SU-DHL-6 (cell line): ENCODE measurements at regions not wholly inside any gene's neighbourhood (a gene's known extent, or its start where the extent isn't known, plus 50 kb on each side); places are given as distances from the start of the nearest gene placed in this dataset.

Experiments
- H2AFZ ChIP-seq: fragments of 200-600 bp; sonication (generic); 2 replicates; pipeline ENCODE4 v1.6.1; 2014; ENCODE audit warnings: low read depth, mild to moderate bottlenecking, moderate library complexity, mixed read lengths, antibody characterized with exemption, low read length; ENCODE audit not compliant: severe bottlenecking
- H3F3A ChIP-seq: fragments of 200-600 bp; shearing (Covaris generic); 2 replicates; pipeline ENCODE4 v1.6.0; 2016; ENCODE audit warnings: antibody characterized with exemption, mild to moderate bottlenecking; ENCODE audit not compliant: insufficient read depth
- H3K27ac ChIP-seq: fragments of 200-600 bp; sonication (generic); 2 replicates; pipeline ENCODE4 v1.5.1; 2016; ENCODE audit warnings: low read depth, mild to moderate bottlenecking, low read length, moderate library complexity, mixed read lengths
- H3K27me3 ChIP-seq: fragments of 200-600 bp; sonication (generic), shearing (Covaris generic); 2 replicates; pipeline ENCODE4 v1.6.0; 2014; ENCODE audit warnings: mild to moderate bottlenecking, low read length
- H3K36me3 ChIP-seq: fragments of 200-600 bp; sonication (generic); 2 replicates; pipeline ENCODE4 v1.6.1; 2014; ENCODE audit warnings: mild to moderate bottlenecking, low read length, mixed read lengths
- H3K4me2 ChIP-seq: fragments of 300-600, 200-600 bp; shearing (Covaris generic), sonication (generic); 2 replicates; pipeline ENCODE4 v1.6.0; 2014; ENCODE audit warnings: low read length, low read depth, mild to moderate bottlenecking; ENCODE audit not compliant: poor library complexity, severe bottlenecking
- H3K4me3 ChIP-seq: fragments of 200-600 bp; sonication (generic); 2 replicates; pipeline ENCODE4 v1.5.1; 2014; ENCODE audit warnings: antibody characterized with exemption, low read length, mild to moderate bottlenecking, mixed read lengths; ENCODE audit not compliant: insufficient read depth, poor library complexity, severe bottlenecking
- H3K79me2 ChIP-seq: fragments of 200-600 bp; sonication (generic); 2 replicates; pipeline ENCODE4 v1.6.1; 2014; ENCODE audit warnings: mild to moderate bottlenecking, low read length, moderate library complexity; ENCODE audit not compliant: insufficient read depth
- H3K9ac ChIP-seq: fragments of 200-600 bp; sonication (generic); 2 replicates; pipeline ENCODE4 v1.7.0; 2014; ENCODE audit warnings: mild to moderate bottlenecking, low read length
- H3K9me2 ChIP-seq: fragments of 200-600 bp; sonication (generic); replicated peaks from 2 replicates; pipeline ENCODE4 v1.6.1; 2014; ENCODE audit warnings: low read length; ENCODE audit not compliant: insufficient read depth
- H3K9me3 ChIP-seq: fragments of 200-600 bp; sonication (generic); 2 replicates; pipeline ENCODE4 v1.6.1; 2014; ENCODE audit warnings: low read length, mixed read lengths; ENCODE audit not compliant: insufficient read depth
- H4K20me1 ChIP-seq: fragments of 200-600 bp; sonication (generic); 2 replicates; pipeline ENCODE4 v1.6.1; 2014; ENCODE audit warnings: low read depth, mild to moderate bottlenecking, antibody characterized with exemption, low read length, moderate library complexity, mixed read lengths
- CTCF ChIP-seq: fragments of 200-600 bp; sonication (generic); IDR thresholded peaks from one replicate; pipeline ENCODE4 v1.5.1; 2017; ENCODE audit warnings: antibody characterized with exemption, mild to moderate bottlenecking, low read length, moderate library complexity; ENCODE audit not compliant: insufficient read depth, poor library complexity, severe bottlenecking
- EZH2phosphoT487 ChIP-seq: fragments of 200-600 bp; sonication (generic), shearing (Covaris generic); conservative IDR thresholded peaks from 2 replicates; pipeline ENCODE4 v1.6.1; 2018; ENCODE audit warnings: mild to moderate bottlenecking, antibody characterized with exemption, low read length, moderate library complexity, mixed read lengths

- Histone ChIP-seq H3K9me2 (no peaks in the 10 kb centered on the region), H3K27ac (no peak overlapping the region), H3K36me3 (no peaks in the 10 kb centered on the region), H3K4me2 (no peak overlapping the region), H2AFZ (no peak overlapping the region), H3K27me3 (no peaks in the 10 kb centered on the region), H3F3A (no peaks in the 10 kb centered on the region), H3K9ac (no peak overlapping the region), H3K79me2 (no peaks in the 10 kb centered on the region), H3K9me3 (no peaks in the 10 kb centered on the region), H4K20me1 (no peaks in the 10 kb centered on the region), H3K4me3 (no peak overlapping the region)
- TF ChIP-seq EZH2phosphoT487 (no peak), CTCF (no peak)
These were observed 455.0 kb downstream of the EPHA3 start for GRCh38 chr3:89562373-89562772.

DNA sequence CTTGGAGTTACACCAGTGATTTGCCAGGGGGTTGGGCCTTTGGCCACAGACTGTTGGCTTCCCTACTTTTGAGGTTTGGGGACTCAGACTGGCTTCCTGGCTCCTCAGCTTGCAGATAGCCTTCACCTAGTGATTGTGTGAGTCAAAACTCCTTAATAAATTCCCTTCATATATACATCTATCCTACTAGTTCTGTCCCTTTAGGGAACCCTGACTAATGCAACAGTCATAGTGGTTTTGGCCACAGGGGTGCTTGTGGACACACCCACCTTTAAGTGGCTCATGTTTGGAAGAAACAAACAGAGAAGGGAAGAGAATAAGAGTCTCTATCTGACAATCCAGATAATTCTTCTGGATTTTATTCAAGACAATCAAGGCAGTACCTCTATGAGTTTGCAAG, 457.7 kb downstream of the EPHA3 start:
- Histone ChIP-seq H4K20me1 (no peaks in the 10 kb centered on the region), H3K79me2 (no peaks in the 10 kb centered on the region), H3K9ac (no peak overlapping the region), H3K36me3 (no peaks in the 10 kb centered on the region), H3K9me2 (no peaks in the 10 kb centered on the region), H3K9me3 (no peaks in the 10 kb centered on the region), H3K4me2 (no peak overlapping the region), H2AFZ (no peak overlapping the region), H3K4me3 (no peak overlapping the region), H3F3A (no peaks in the 10 kb centered on the region), H3K27me3 (no peaks in the 10 kb centered on the region), H3K27ac (no peak overlapping the region)
- TF ChIP-seq CTCF (no peak), EZH2phosphoT487 (no peak)

DNA sequence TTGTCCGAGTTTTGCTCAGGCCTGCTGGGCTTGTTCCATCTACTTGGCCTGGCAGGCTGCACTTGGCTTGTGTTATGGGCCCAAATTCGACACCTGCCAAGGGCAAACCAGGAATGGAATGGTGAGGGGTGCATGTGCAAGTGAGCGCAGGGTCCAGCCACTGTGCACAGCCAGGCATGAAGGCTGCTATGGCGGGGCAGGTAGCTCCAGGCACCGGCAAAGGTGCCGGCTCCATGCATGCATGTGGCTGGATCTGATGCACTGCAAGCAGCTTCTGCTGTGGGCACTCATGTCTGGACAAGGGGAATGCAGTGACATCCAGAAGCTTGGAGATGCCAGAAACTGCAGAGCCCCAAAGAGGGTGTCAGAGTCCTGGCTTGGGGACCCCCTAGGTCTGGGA, 463.0 kb downstream of the EPHA3 start:
- Histone ChIP-seq H3K9me3 (no peaks in the 10 kb centered on the region), H3K9me2 (no peaks in the 10 kb centered on the region), H3K4me2 (no peak overlapping the region), H2AFZ (no peak overlapping the region), H3K4me3 (no peak overlapping the region), H3F3A (no peaks in the 10 kb centered on the region), H3K27me3 (no peaks in the 10 kb centered on the region), H3K36me3 (no peaks in the 10 kb centered on the region), H3K79me2 (no peaks in the 10 kb centered on the region), H3K27ac (no peak overlapping the region), H3K9ac (no peak overlapping the region), H4K20me1 (no peaks in the 10 kb centered on the region)
- TF ChIP-seq EZH2phosphoT487 = no peak
- no peak for TF ChIP-seq CTCF

GRCh38 chr3:89571298-89571697, 463.9 kb downstream of the EPHA3 start:
- Histone ChIP-seq H2AFZ (no peak overlapping the region), H3K36me3 (no peaks in the 10 kb centered on the region), H3K9me3 (no peaks in the 10 kb centered on the region), H3K79me2 (no peaks in the 10 kb centered on the region), H3K27ac (no peak overlapping the region), H3K27me3 (no peaks in the 10 kb centered on the region), H3K4me2 (no peak overlapping the region), H3K4me3 (no peak overlapping the region), H4K20me1 (no peaks in the 10 kb centered on the region), H3K9me2 (no peaks in the 10 kb centered on the region), H3F3A (no peaks in the 10 kb centered on the region), H3K9ac (no peak overlapping the region)
- TF ChIP-seq EZH2phosphoT487 (no peak), CTCF (no peak)
